H1 (cell line): ENCODE measurements at regions not wholly inside any gene's neighbourhood (a gene's known extent, or its start where the extent isn't known, plus 50 kb on each side); places are given as distances from the start of the nearest gene placed in this dataset.

Experiments used
- ATF2 ChIP-seq: IDR thresholded peaks from 2 replicates; pipeline ENCODE4 v1.6.1; 2012; ENCODE audit warnings: low read length, inconsistent platforms
- BRCA1 ChIP-seq: IDR thresholded peaks from 2 replicates; pipeline ENCODE4 v1.6.1; 2012; ENCODE audit warnings: low read depth, low read length, improper control_type of control experiment
- CEBPB ChIP-seq: IDR thresholded peaks from 2 replicates; pipeline ENCODE4 v1.6.1; 2012; ENCODE audit warnings: low read depth, low read length
- CHD7 ChIP-seq: fragments of 300-600 bp; sonication (generic); IDR thresholded peaks from 2 replicates; pipeline ENCODE4 v1.7.1; 2012; ENCODE audit warnings: low read length, moderate library complexity, mild to moderate bottlenecking, inconsistent platforms; ENCODE audit not compliant: insufficient replicate concordance
- CTBP2 ChIP-seq: IDR thresholded peaks from 2 replicates; pipeline ENCODE4 v1.7.0; 2011; ENCODE audit warnings: borderline replicate concordance, mild to moderate bottlenecking, moderate library complexity, mixed read lengths, low read length; ENCODE audit not compliant: insufficient read depth, insufficient read length
- CTCF ChIP-seq, 3 experiments: IDR thresholded peaks; 1 replicate in 2 of 3; 2 replicates in 1 of 3; pipeline versions ENCODE4 v1.5.1 to v1.6.1; 2011; ENCODE audit warnings: low read length in 3 of 3, mild to moderate bottlenecking in 3 of 3, inconsistent platforms in 2 of 3, low read depth in 1 of 3, moderate library complexity in 1 of 3; ENCODE audit not compliant: insufficient read depth in 1 of 3; ENCODE audit errors: control extremely low read depth in 1 of 3
- SRF ChIP-seq: IDR thresholded peaks from 2 replicates; pipeline ENCODE4 v1.6.1; 2011; ENCODE audit warnings: mild to moderate bottlenecking, low read depth, low read length, moderate library complexity
- SUZ12 ChIP-seq: fragments of 200-600 bp; sonication (generic); IDR thresholded peaks from 2 replicates; pipeline ENCODE4 v1.6.1; 2012; ENCODE audit warnings: mild to moderate bottlenecking, inconsistent platforms, low read length, moderate library complexity, mixed read lengths

GRCh38 chr12:93981411-93981810, 167.0 kb upstream of the PLXNC1 start (continued):
- TF ChIP-seq CHD7 (no peak), SUZ12 (no peak), BRCA1 (no peak), ATF2 (no peak), CTBP2 (no peak), SRF (no peak), CEBPB (no peak), CTCF (IDR thresholded peaks at IDR 0.05; ENCODE audit: control extremely low read depth in 1 of 3, insufficient read depth in 1 of 3, low read depth in 1 of 3, low read length in 3 of 3) (no peak)
